SK-MEL-5 (cell line): ENCODE measurements at regions not wholly inside any gene's neighbourhood (a gene's known extent, or its start where the extent isn't known, plus 50 kb on each side); places are given as distances from the start of the nearest gene placed in this dataset.

ENCODE experiments used
- DNase-seq: peaks from one replicate; pipeline ENCODE4 v3.0.0-alpha.2; 2016; ENCODE audit warnings: low read depth, low spot score
- in situ Hi-C: cut with HindIII; loops from 2 replicates; pipeline ENCODE4 v1.10.0; 2016; ENCODE audit warnings: low sequenced_read_pairs, high pct_unique_total_duplicates, low pct_unique_long_range_greater_than_20kb

- no peak for DNase-seq
- in situ Hi-C loops: no loop called here
Measured at GRCh38 chr21:22900490-22900889, 1902.3 kb downstream of the NCAM2 start.

GRCh38 chr21:22903851-22904250 is 1905.6 kb downstream of the NCAM2 start:
- in situ Hi-C loops: no loop called here
- no peak for DNase-seq

GRCh38 chr21:22904385-22904784 is 1906.2 kb downstream of the NCAM2 start:
- no peak for DNase-seq
- in situ Hi-C loops: no loop called here

- in situ Hi-C loops: no loop called here
- DNase-seq: no peak
Measured at GRCh38 chr21:22925032-22925431, 1926.8 kb downstream of the NCAM2 start.

GRCh38 chr21:22927469-22927868 is 1929.3 kb downstream of the NCAM2 start:
- in situ Hi-C loops: no loop called here
- DNase-seq: no peak

- DNase-seq: no peak
- in situ Hi-C loops: no loop called here
Measured at GRCh38 chr21:22941779-22942490, 1943.7 kb downstream of the NCAM2 start.

- in situ Hi-C loops: no loop called here
- DNase-seq: no peak
Measured at GRCh38 chr21:22955559-22955958, 1957.3 kb downstream of the NCAM2 start.

- DNase-seq: no peak
- in situ Hi-C loops: no loop called here
Measured at GRCh38 chr21:22961258-22961657, 1963.0 kb downstream of the NCAM2 start.

- peak; percentile 8 for DNase-seq
- in situ Hi-C loops: no loop called here
Measured at GRCh38 chr21:22965455-22966135, 1967.4 kb downstream of the NCAM2 start.

GRCh38 chr21:22981819-22982218 is 1983.6 kb downstream of the NCAM2 start:
- no peak for DNase-seq
- in situ Hi-C loops: no loop called here

- DNase-seq: no peak
- in situ Hi-C loops: no loop called here
Measured at GRCh38 chr21:22993144-22993543, 1994.9 kb downstream of the NCAM2 start.

GRCh38 chr21:22993822-22994574 is 1995.8 kb downstream of the NCAM2 start:
- in situ Hi-C loops: no loop called here
- no peak for DNase-seq

- in situ Hi-C loops: no loop called here
- no peak for DNase-seq
Measured at GRCh38 chr21:23003951-23004350, 2005.7 kb downstream of the NCAM2 start.

GRCh38 chr21:23008601-23009202 is 2010.5 kb downstream of the NCAM2 start:
- DNase-seq: no peak
- in situ Hi-C loops: no loop called here

- DNase-seq: no peak
- in situ Hi-C loops: no loop called here
Measured at GRCh38 chr21:23009360-23009759, 2011.2 kb downstream of the NCAM2 start.

GRCh38 chr21:23014021-23014420 is 2015.8 kb downstream of the NCAM2 start:
- in situ Hi-C loops: no loop called here

GRCh38 chr21:23016617-23017016 is 2018.4 kb downstream of the NCAM2 start:
- in situ Hi-C loops: no loop called here
- DNase-seq: peak; percentile 60

More at GRCh38 chr21:23014021-23014420, 2015.8 kb downstream of the NCAM2 start:
- DNase-seq: no peak

- in situ Hi-C loops: no loop called here
- no peak for DNase-seq
Measured at GRCh38 chr21:23017989-23018388, 2019.8 kb downstream of the NCAM2 start.
